HL-60 (cell line): ENCODE measurements at regions not wholly inside any gene's neighbourhood (a gene's known extent, or its start where the extent isn't known, plus 50 kb on each side); places are given as distances from the start of the nearest gene placed in this dataset.

Experiments used
- POLR2AphosphoS5 ChIP-seq: IDR thresholded peaks from 2 replicates; pipeline ENCODE4 v1.6.1; 2012; ENCODE audit warnings: low read depth
- REST ChIP-seq: IDR thresholded peaks from 2 replicates; pipeline ENCODE4 v1.6.1; 2012; ENCODE audit warnings: low read depth; ENCODE audit not compliant: insufficient replicate concordance

GRCh38 chr2:176391148-176391419 is 121.8 kb downstream of the MTX2 start:
- no peak for TF ChIP-seq POLR2AphosphoS5
- TF ChIP-seq REST = no peak
